Liver (tissue), 7 donors: ENCODE measurements at regions not wholly inside any gene's neighbourhood (a gene's known extent, or its start where the extent isn't known, plus 50 kb on each side); places are given as distances from the start of the nearest gene placed in this dataset.
"Not testable (repeated sequence)": the region's sequence is repeated elsewhere in the genome, so short reads cannot be mapped to it uniquely, and the experiment has no call there.

Experiments
- DNase-seq: peaks from one replicate; pipeline ENCODE4 v3.0.0-alpha.2; 2017; ENCODE audit warnings: low spot score
- H3K27ac ChIP-seq, 2 donors: one replicate each; pipeline ENCODE4 v1.7.0; 2013; ENCODE audit warnings: inconsistent platforms in 2 of 2, low read length in 2 of 2, control low read depth in 1 of 2, low read depth in 1 of 2, mild to moderate bottlenecking in 1 of 2
- H3K27me3 ChIP-seq, 4 donors: one replicate each; pipeline versions ENCODE4 v1.6.1 to v1.7.0; 2013; ENCODE audit warnings: low read length in 3 of 4, inconsistent platforms in 1 of 4, mild to moderate bottlenecking in 1 of 4, moderate library complexity in 1 of 4; ENCODE audit not compliant: control insufficient read depth in 4 of 4, insufficient read depth in 4 of 4
- H3K36me3 ChIP-seq, 4 donors: one replicate each; pipeline versions ENCODE4 v1.6.1 to v1.7.0; 2013; ENCODE audit warnings: low read length in 3 of 4, mild to moderate bottlenecking in 3 of 4, low read depth in 1 of 4, moderate library complexity in 1 of 4; ENCODE audit not compliant: control insufficient read depth in 4 of 4, insufficient read depth in 3 of 4
- H3K4me1 ChIP-seq, 4 donors: one replicate each; pipeline versions ENCODE4 v1.6.1 to v1.7.0; 2013; ENCODE audit warnings: low read length in 3 of 4, mild to moderate bottlenecking in 3 of 4, moderate library complexity in 1 of 4; ENCODE audit not compliant: control insufficient read depth in 4 of 4, insufficient read depth in 4 of 4
- H3K4me3 ChIP-seq, 3 donors: one replicate each; pipeline versions ENCODE4 v1.6.1 to v1.7.0; 2013; ENCODE audit warnings: low read length in 3 of 3, control low read depth in 1 of 3, low read depth in 1 of 3, mild to moderate bottlenecking in 1 of 3
- H3K9ac ChIP-seq, 2 donors: one replicate each; pipeline ENCODE4 v1.7.0; 2013; ENCODE audit warnings: low read length in 2 of 2, mild to moderate bottlenecking in 2 of 2, moderate library complexity in 2 of 2, control low read depth in 1 of 2, low read depth in 1 of 2
- H3K9me3 ChIP-seq, 4 donors: one replicate each; pipeline versions ENCODE4 v1.6.1 to v1.7.0; 2013; ENCODE audit warnings: low read length in 3 of 4; ENCODE audit not compliant: control insufficient read depth in 4 of 4
- EGR1 ChIP-seq, 2 donors: IDR thresholded peaks; 2 replicates each; pipeline ENCODE4 v1.6.1; 2016 to 2018; ENCODE audit warnings: antibody characterized with exemption in 2 of 2, low read depth in 2 of 2
- FOXA2 ChIP-seq: IDR thresholded peaks from 2 replicates; pipeline ENCODE4 v1.6.1; 2016; ENCODE audit warnings: antibody characterized with exemption
- GABPA ChIP-seq, 2 donors: IDR thresholded peaks in 1 of 2; conservative IDR thresholded peaks in 1 of 2; 2 replicates each; pipeline ENCODE4 v1.6.1; 2016; ENCODE audit warnings: antibody characterized with exemption in 2 of 2, mild to moderate bottlenecking in 1 of 2, moderate library complexity in 1 of 2
- HNF4G ChIP-seq: IDR thresholded peaks from 2 replicates; pipeline ENCODE4 v1.6.1; 2016; ENCODE audit warnings: antibody characterized with exemption
- JUND ChIP-seq, 2 donors: IDR thresholded peaks; 2 replicates each; pipeline ENCODE4 v1.6.1; 2016; ENCODE audit warnings: antibody characterized with exemption in 2 of 2
- MAX ChIP-seq: IDR thresholded peaks from 2 replicates; pipeline ENCODE4 v1.6.1; 2016; ENCODE audit warnings: antibody characterized with exemption
- NR2F2 ChIP-seq: IDR thresholded peaks from 2 replicates; pipeline ENCODE4 v1.6.1; 2016; ENCODE audit warnings: antibody characterized with exemption
- RAD21 ChIP-seq, 2 donors: IDR thresholded peaks; 2 replicates each; pipeline ENCODE4 v1.6.1; 2016; ENCODE audit warnings: antibody characterized with exemption in 2 of 2, mild to moderate bottlenecking in 2 of 2
- TAF1 ChIP-seq: conservative IDR thresholded peaks from 2 replicates; pipeline ENCODE4 v1.6.1; 2016; ENCODE audit warnings: antibody characterized with exemption, mild to moderate bottlenecking
- YY1 ChIP-seq: IDR thresholded peaks from 2 replicates; pipeline ENCODE4 v1.6.1; 2016; ENCODE audit warnings: antibody characterized with exemption, mild to moderate bottlenecking
- ZBTB33 ChIP-seq: IDR thresholded peaks from 2 replicates; pipeline ENCODE4 v1.6.1; 2016; ENCODE audit warnings: antibody characterized with exemption
- WGBS: extraction: QIAGEN DNeasy Blood & Tissue Kit; methylation state at CpG from one replicate; pipeline ENCODE4 v1.1.7; 2013; 5-methylcytosine and 5-hydroxymethylcytosine counted together
- TF ChIP-seq, protein P1 (sequence below): IDR thresholded peaks from 2 replicates; pipeline ENCODE4 v1.6.1; 2016; ENCODE audit warnings: antibody characterized with exemption
- TF ChIP-seq, protein P2 (sequence below): IDR thresholded peaks from 2 replicates; pipeline ENCODE4 v1.6.1; 2016; ENCODE audit warnings: antibody characterized with exemption, mild to moderate bottlenecking
- donor health status: healthy.
- donor health status: healthy.
- donor health status: healthy.
- donor health status: healthy.

DNA sequence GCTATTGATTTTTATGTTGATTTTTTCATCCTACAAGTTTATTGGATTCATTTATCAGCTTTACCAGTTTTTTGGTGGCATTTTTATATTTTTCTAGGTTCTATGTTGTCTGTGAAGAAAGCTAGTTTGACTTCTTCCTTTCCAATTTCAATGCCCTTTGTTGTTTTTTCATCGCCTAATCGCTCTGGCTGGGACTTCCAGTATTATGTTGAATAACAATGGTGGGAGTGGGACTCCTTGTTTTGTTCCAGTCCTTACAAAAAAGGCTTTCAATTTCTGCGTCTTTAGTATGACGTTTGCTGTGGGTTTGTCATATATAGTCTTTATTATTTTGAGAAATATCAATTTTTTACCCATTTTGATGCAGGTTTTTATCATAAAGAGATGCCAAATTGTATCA, 175.6 kb upstream of the CCNH start:
- WGBS = 51% methylated on average over 4 of the region's 4 CpGs
- Histone ChIP-seq H3K27ac (no peak overlapping the region), H3K9ac (no peak overlapping the region), H3K4me1 (no peaks in the 10 kb centered on the region), H3K36me3 (no peaks in the 10 kb centered on the region), H3K27me3 (no peaks in the 10 kb centered on the region), H3K9me3 (no peaks in the 10 kb centered on the region), H3K4me3 (no peak overlapping the region)
- TF ChIP-seq ZBTB33 = no peak
- no peak for TF ChIP-seq RAD21 (IDR thresholded peaks at IDR 0.05)
- TF ChIP-seq, protein P1, sequence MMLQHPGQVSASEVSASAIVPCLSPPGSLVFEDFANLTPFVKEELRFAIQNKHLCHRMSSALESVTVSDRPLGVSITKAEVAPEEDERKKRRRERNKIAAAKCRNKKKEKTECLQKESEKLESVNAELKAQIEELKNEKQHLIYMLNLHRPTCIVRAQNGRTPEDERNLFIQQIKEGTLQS = no peak
- no peak for TF ChIP-seq YY1
- no peak for TF ChIP-seq TAF1
- no peak for TF ChIP-seq EGR1 (IDR thresholded peaks at IDR 0.05; ENCODE audit: low read depth in 2 of 2)
- TF ChIP-seq JUND (IDR thresholded peaks at IDR 0.05) = no peak
- TF ChIP-seq GABPA (IDR thresholded peaks at IDR 0.05 in 1 of 2, conservative IDR thresholded peaks at IDR 0.05 in 1 of 2) = no peak
- TF ChIP-seq MAX = no peak
- TF ChIP-seq FOXA2 = no peak
- DNase-seq = no peak

DNA sequence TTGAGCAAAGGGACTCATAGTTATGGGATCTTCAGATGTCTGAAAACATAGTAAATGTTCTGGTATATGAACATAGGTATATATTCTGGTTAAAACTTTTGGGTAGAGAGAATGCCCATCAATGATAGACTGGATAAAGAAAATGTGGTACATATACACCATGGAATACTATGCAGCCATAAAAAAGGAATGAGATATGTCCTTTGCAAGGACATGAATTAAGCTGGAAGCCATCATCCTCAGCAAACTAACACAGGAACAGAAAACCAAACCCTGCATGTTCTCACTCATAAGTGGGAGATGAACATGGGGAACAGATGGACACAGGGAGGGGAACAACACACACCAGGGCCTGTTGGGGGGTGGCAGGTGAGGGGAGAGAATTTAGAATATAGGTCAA, 171.0 kb upstream of the CCNH start:
- H3K27me3 ChIP-seq, H3K9me3 ChIP-seq, H3K9ac ChIP-seq, H3K27ac ChIP-seq, H3K36me3 ChIP-seq, H3K4me3 ChIP-seq, H3K4me1 ChIP-seq, DNase-seq: not testable (repeated sequence)

DNA sequence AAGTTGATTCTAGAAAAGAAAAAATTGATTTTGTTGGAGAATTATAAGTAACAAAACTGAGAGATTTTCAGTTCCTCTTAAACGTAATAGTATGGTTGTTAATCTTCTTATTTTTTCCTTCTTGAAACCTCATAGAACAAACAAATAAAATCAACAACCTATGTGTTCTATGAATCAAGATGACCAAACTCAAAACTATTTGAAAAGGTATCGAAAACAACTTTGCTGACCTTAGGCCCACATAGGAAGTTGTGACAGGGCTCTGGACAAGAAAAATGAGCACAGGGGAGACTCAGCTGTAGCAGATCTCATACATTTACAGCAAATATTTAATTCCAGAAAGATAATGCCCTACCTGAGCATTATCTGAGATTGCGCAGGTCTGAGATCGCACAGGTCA, 169.4 kb upstream of the CCNH start:
- H3K36me3 ChIP-seq = no peaks in the 10 kb centered on the region
- H3K9me3 ChIP-seq = no peaks in the 10 kb centered on the region
- no peak overlapping the region for H3K9ac ChIP-seq
- DNase-seq = no peak
- H3K4me1 ChIP-seq = no peaks in the 10 kb centered on the region
- no peak overlapping the region for H3K27ac ChIP-seq
- no peaks in the 10 kb centered on the region for H3K27me3 ChIP-seq
- TF ChIP-seq YY1 (no peak), EGR1 (IDR thresholded peaks at IDR 0.05; ENCODE audit: low read depth in 2 of 2) (no peak), MAX (no peak), FOXA2 (no peak), ZBTB33 (no peak), NR2F2 (no peak), TAF1 (no peak), RAD21 (IDR thresholded peaks at IDR 0.05) (no peak), GABPA (IDR thresholded peaks at IDR 0.05 in 1 of 2, conservative IDR thresholded peaks at IDR 0.05 in 1 of 2) (no peak), JUND (IDR thresholded peaks at IDR 0.05) (no peak), HNF4G (no peak)
- TF ChIP-seq, protein P2, sequence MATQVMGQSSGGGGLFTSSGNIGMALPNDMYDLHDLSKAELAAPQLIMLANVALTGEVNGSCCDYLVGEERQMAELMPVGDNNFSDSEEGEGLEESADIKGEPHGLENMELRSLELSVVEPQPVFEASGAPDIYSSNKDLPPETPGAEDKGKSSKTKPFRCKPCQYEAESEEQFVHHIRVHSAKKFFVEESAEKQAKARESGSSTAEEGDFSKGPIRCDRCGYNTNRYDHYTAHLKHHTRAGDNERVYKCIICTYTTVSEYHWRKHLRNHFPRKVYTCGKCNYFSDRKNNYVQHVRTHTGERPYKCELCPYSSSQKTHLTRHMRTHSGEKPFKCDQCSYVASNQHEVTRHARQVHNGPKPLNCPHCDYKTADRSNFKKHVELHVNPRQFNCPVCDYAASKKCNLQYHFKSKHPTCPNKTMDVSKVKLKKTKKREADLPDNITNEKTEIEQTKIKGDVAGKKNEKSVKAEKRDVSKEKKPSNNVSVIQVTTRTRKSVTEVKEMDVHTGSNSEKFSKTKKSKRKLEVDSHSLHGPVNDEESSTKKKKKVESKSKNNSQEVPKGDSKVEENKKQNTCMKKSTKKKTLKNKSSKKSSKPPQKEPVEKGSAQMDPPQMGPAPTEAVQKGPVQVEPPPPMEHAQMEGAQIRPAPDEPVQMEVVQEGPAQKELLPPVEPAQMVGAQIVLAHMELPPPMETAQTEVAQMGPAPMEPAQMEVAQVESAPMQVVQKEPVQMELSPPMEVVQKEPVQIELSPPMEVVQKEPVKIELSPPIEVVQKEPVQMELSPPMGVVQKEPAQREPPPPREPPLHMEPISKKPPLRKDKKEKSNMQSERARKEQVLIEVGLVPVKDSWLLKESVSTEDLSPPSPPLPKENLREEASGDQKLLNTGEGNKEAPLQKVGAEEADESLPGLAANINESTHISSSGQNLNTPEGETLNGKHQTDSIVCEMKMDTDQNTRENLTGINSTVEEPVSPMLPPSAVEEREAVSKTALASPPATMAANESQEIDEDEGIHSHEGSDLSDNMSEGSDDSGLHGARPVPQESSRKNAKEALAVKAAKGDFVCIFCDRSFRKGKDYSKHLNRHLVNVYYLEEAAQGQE = no peak
- WGBS = 86% methylated on average over 4 of the region's 4 CpGs
- no peak overlapping the region for H3K4me3 ChIP-seq
